Stimulated activated CD4-positive, alpha-beta T cell treated with anti-CD3 and anti-CD28 coated beads, TNF-alpha, amount 100 ng/mL, for 24 hours (primary cell): ENCODE measurements at regions not wholly inside any gene's neighbourhood (a gene's known extent, or its start where the extent isn't known, plus 50 kb on each side); places are given as distances from the start of the nearest gene placed in this dataset.

Experiments used
- DNase-seq, 3 experiments: peaks; one replicate each; pipeline ENCODE4 v3.0.0-alpha.2; 2020; ENCODE audit warnings: low read depth in 3 of 3

- no peak for DNase-seq
Measured at GRCh38 chr1:17930635-17931034, 175.5 kb downstream of the ACTL8 start.

GRCh38 chr1:17932164-17932563 is 175.4 kb upstream of the IGSF21 start:
- no peak for DNase-seq

- DNase-seq = no peak
Measured at GRCh38 chr1:17933501-17933900, 174.1 kb upstream of the IGSF21 start.

- no peak for DNase-seq
Measured at GRCh38 chr1:17933971-17934370, 173.6 kb upstream of the IGSF21 start.

GRCh38 chr1:17935230-17935629 is 172.4 kb upstream of the IGSF21 start:
- DNase-seq = no peak

- no peak for DNase-seq
Measured at GRCh38 chr1:17941431-17942189, 166.0 kb upstream of the IGSF21 start.

- no peak for DNase-seq
Measured at GRCh38 chr1:17943506-17943905, 164.1 kb upstream of the IGSF21 start.

- no peak for DNase-seq
Measured at GRCh38 chr1:17944646-17945045, 163.0 kb upstream of the IGSF21 start.

GRCh38 chr1:17946434-17946833 is 161.2 kb upstream of the IGSF21 start:
- no peak for DNase-seq

GRCh38 chr1:17948594-17948993 is 159.0 kb upstream of the IGSF21 start:
- no peak for DNase-seq

GRCh38 chr1:17949511-17949910 is 158.1 kb upstream of the IGSF21 start:
- DNase-seq = no peak

- no peak for DNase-seq
Measured at GRCh38 chr1:17950728-17951127, 156.9 kb upstream of the IGSF21 start.

GRCh38 chr1:17952506-17952905 is 155.1 kb upstream of the IGSF21 start:
- no peak for DNase-seq

- no peak for DNase-seq
Measured at GRCh38 chr1:17953921-17954320, 153.7 kb upstream of the IGSF21 start.

GRCh38 chr1:17955302-17956285 is 152.0 kb upstream of the IGSF21 start:
- DNase-seq = no peak

- DNase-seq = no peak
Measured at GRCh38 chr1:17957588-17958267, 149.9 kb upstream of the IGSF21 start.

- DNase-seq = no peak
Measured at GRCh38 chr1:17958704-17959103, 148.9 kb upstream of the IGSF21 start.

GRCh38 chr1:17963513-17963912 is 144.1 kb upstream of the IGSF21 start:
- no peak for DNase-seq

- no peak for DNase-seq
Measured at GRCh38 chr1:17965515-17966100, 142.0 kb upstream of the IGSF21 start.

- DNase-seq = no peak
Measured at GRCh38 chr1:17966341-17966740, 141.3 kb upstream of the IGSF21 start.

- DNase-seq = no peak
Measured at GRCh38 chr1:17967623-17968255, 139.9 kb upstream of the IGSF21 start.
